ENCODE measurements at regions not wholly inside any gene's neighbourhood (a gene's known extent, or its start where the extent isn't known, plus 50 kb on each side); places are given as distances from the start of the nearest gene placed in this dataset.

DNA sequence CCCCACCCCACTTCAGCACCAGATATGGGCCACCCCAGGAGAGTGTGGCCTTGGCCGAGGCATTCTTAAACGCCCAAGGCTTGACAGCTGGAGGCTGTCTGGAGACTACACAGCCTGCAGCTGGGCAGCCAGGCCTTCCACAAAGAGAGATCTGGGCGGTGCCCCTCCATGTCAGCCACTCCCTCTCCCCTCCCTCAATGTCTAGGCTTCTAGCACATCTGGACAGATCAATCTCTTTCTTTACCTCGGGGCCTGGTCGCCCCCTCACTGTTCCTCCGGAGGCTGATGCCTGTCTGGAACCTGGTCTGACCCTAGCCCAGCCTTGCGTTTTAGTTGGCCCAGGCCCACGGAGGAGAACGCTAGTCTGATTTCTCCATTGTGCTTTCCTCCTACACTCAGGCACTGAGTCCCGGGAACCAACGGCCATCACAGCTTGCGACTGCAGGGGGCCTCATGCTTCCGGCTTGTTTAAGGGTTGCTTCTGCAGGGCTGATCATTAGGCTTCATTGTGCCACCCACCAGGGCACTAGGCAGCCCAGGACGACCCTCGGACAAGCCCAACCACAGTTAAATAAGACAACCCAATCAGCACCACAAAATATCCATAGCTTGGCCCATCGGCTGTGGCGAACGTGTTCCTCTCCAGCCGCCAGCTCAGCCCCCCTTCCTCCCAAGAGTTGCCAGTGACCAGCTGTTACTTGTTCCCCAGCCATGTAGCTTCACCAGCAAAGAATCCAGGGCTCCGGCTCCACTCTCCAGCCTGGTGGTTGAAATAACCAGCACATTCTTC, 200.6 kb downstream of the BCOR start:
- peak overlapping the region; percentile 97 for H3K27ac ChIP-seq
- TF ChIP-seq, protein P1, sequence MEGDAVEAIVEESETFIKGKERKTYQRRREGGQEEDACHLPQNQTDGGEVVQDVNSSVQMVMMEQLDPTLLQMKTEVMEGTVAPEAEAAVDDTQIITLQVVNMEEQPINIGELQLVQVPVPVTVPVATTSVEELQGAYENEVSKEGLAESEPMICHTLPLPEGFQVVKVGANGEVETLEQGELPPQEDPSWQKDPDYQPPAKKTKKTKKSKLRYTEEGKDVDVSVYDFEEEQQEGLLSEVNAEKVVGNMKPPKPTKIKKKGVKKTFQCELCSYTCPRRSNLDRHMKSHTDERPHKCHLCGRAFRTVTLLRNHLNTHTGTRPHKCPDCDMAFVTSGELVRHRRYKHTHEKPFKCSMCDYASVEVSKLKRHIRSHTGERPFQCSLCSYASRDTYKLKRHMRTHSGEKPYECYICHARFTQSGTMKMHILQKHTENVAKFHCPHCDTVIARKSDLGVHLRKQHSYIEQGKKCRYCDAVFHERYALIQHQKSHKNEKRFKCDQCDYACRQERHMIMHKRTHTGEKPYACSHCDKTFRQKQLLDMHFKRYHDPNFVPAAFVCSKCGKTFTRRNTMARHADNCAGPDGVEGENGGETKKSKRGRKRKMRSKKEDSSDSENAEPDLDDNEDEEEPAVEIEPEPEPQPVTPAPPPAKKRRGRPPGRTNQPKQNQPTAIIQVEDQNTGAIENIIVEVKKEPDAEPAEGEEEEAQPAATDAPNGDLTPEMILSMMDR (conservative IDR thresholded peaks at IDR 0.05), result no peak

DNA sequence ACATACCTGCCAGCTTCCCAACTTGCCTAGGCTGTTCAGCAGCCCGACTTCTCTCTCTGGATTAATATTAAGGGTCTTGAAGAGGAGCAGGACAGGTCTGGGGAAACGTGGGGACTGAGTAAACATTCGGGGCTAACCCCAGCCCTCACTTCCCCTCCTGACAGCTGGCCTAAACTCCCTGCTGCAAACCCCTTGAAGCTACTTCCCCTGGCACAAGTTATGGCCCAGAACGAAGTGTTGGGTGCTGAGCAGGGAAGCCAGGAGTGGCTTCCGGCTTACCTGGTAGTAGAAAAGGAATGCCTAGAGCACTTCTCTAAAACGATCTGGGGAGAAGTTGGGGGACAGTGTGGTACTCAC, 200.0 kb downstream of the BCOR start:
- TF ChIP-seq, protein P1 (conservative IDR thresholded peaks at IDR 0.05), result no peak
- H3K27ac ChIP-seq, result peak overlapping the region; percentile 97

DNA sequence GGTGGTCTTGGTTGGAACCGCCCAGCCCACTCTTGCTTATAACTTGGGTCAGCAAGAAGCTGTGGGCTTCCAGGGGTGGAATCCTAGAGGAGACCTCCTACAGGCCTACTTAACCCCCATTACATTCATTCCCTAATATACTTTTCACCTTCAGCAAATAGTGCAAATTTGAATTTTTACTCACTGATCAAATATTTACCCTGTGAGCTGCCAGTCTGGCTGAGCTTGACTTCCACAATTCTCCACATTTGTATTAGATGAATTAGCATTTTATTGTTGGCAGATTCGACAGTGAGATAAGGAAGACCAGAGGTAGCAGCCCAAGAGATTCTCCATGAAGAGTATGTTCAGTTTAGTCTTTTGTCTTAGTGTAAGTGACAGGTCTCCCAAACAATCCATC, 199.6 kb downstream of the BCOR start:
- peak overlapping the region; percentile 97 for H3K27ac ChIP-seq
- TF ChIP-seq, protein P1 (conservative IDR thresholded peaks at IDR 0.05), result no peak

DNA sequence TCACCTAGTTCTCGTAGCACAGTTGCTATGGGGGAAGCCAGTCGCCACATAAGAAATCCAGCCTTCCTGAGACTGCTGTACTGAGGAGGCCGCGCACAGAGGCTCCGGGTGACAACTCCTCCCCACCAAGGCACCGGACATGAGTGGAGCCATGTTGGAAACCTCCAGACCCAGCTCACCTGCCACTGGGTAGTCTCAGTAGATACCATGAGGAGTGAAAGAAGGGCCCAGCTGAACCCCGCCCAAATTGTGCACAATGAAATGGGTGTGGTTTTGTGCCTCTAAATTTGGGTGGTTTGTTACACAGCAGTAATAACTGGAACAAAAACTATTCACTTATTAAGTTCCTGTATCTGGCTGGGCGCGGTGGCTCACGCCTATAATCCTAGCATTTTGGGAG, 198.7 kb downstream of the BCOR start:
- TF ChIP-seq, protein P1 (conservative IDR thresholded peaks at IDR 0.05), result no peak
- H3K27ac ChIP-seq, result no peak overlapping the region

DNA sequence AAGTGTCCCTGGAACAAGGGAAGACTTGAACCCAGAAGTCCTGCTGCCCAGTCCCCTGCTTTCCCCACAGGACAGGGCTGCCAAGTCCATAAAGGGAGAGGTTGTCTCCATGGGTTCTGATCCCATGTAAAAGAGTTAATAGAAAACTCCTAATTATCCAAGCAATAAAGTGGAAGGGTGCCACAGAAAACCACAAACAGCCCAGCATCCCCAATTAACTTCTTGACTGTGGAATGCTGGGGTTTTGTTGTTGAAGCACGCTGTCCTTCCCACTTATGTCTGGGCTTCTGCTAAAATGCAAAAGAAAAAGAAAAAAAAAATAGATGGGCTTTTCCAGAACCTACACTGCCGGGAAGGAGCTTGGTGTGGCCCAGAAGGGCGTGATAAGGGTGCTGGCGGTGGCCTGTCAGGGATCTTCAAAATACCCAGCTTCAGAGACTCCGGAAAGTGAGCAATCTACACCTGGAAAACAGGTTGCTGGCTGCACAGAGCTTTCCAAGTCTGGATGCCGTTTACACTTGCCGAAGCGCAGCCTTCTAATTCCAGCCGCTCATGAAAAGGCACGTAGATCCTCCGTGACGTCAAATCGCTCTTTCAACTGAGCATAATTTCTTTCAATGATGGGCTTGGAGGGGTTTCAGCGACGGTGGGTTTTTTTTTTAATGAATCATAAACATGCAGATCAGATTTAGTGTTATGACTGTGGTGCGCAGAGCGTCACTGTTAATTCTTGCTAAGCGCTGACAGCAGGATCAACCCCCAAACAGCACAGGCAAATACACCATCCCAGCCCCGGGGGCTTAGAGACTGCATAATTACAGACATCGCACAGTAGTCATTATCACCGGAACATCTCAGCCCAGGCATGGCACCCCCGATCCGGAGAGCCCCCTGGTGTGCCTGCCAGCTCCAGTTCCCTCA, 197.6 kb downstream of the BCOR start:
- TF ChIP-seq, protein P1 (conservative IDR thresholded peaks at IDR 0.05), result no peak
- H3K27ac ChIP-seq, result no peak overlapping the region

DNA sequence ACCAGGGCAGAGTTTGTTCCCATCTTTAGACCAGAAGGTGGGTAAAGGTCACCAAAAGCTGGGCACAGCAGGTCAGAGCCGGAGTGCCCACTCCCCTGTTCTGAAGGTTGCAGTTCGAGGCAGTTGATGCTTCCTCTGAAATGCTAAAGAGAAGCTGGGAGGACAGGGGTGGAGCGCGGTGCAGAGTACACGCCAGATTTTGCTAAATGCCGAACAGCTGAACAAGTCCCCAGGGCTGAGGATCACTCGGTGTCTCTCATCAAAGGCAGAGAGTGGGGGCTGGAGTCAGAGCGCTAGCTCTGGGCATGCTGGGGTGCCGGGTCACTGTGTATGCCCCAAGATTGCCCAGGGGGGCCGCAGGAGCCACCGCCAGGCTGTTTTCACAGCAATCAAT, 197.0 kb downstream of the BCOR start:
- H3K27ac ChIP-seq, result no peak overlapping the region
- TF ChIP-seq, protein P1 (conservative IDR thresholded peaks at IDR 0.05), result no peak

DNA sequence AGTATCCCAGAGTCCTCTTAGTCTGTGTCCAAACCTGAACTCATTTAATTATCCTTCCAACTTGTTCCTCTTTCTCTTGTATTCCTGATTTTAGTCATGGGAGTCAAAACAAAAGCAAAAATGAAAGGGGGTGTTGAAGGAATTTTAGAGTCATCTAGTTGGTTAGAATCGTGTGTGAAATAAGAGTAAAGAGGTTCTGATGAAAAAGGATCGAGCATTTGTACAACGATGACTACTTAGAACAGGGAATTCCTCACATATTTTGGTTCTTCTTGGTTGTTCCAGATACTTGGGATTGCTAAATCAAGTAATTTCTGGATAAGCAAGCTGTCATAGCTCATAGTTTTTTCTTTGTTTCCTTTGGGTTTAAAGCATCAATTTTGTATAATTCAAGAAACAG, 194.4 kb downstream of the BCOR start:
- H3K27ac ChIP-seq, result no peak overlapping the region
- TF ChIP-seq, protein P1 (conservative IDR thresholded peaks at IDR 0.05), result no peak

All from VCaP (cell line).